ENCODE measurements at regions not wholly inside any gene's neighbourhood (a gene's known extent, or its start where the extent isn't known, plus 50 kb on each side); places are given as distances from the start of the nearest gene placed in this dataset.

- Histone ChIP-seq H3K27me3 (no peaks in the 10 kb centered on the region), H3K27ac (no peak overlapping the region), H3K4me1 (no peaks in the 10 kb centered on the region), H3K36me3 (no peaks in the 10 kb centered on the region), H3K4me3 (no peak overlapping the region), H3K9me3 (peaks cover 0 to 13% (median 0%) of the 10 kb centered on the region in 4 donors)
- WGBS, 5 donors = 69 to 84% (median 75%) methylated on average over 5 of the region's 5 CpGs
- DNase-seq = peak in 1 of 2 donors; percentile 5
- intact Hi-C loops (cut with DNase I; ENCODE audit: low total_unique reads) = no loop called here
- TF ChIP-seq EP300 (IDR thresholded peaks at IDR 0.05) (no peak), CTCF (IDR thresholded peaks at IDR 0.05) (no peak), POLR2A (IDR thresholded peaks at IDR 0.05) (no peak), POLR2AphosphoS5 (IDR thresholded peaks at IDR 0.05) (no peak)
Measured at GRCh38 chrX:10367406-10367805, 210.6 kb downstream of the CLCN4 start.

- intact Hi-C loops (cut with DNase I; ENCODE audit: low total_unique reads) = no loop called here
- WGBS, 5 donors = 66 to 90% (median 83%) methylated on average over 2 of the region's 2 CpGs
Measured at GRCh38 chrX:10370976-10371375, 214.2 kb downstream of the CLCN4 start.

GRCh38 chrX:10377427-10377826 lies 220.7 kb downstream of the CLCN4 start:
- H3K4me1 ChIP-seq = no peaks in the 10 kb centered on the region
- H3K9me3 ChIP-seq = peaks cover 0 to 19% (median 9%) of the 10 kb centered on the region in 4 donors

More at GRCh38 chrX:10370976-10371375, 214.2 kb downstream of the CLCN4 start:
- no peak overlapping the region for H3K27ac ChIP-seq
- H3K36me3 ChIP-seq = no peaks in the 10 kb centered on the region
- H3K4me3 ChIP-seq = no peak overlapping the region
- DNase-seq = no peak
- no peaks in the 10 kb centered on the region for H3K27me3 ChIP-seq
- TF ChIP-seq CTCF (IDR thresholded peaks at IDR 0.05) = no peak
- no peak for TF ChIP-seq POLR2A (IDR thresholded peaks at IDR 0.05)
- TF ChIP-seq POLR2AphosphoS5 (IDR thresholded peaks at IDR 0.05) = no peak
- no peak for TF ChIP-seq EP300 (IDR thresholded peaks at IDR 0.05)
- H3K4me1 ChIP-seq = no peaks in the 10 kb centered on the region
- H3K9me3 ChIP-seq = peaks cover 0 to 8% (median under 1%) of the 10 kb centered on the region in 4 donors

GRCh38 chrX:10379878-10380277 lies 223.1 kb downstream of the CLCN4 start:
- Histone ChIP-seq H3K9me3 (peaks cover 0 to 19% (median 9%) of the 10 kb centered on the region in 4 donors), H3K4me1 (no peaks in the 10 kb centered on the region), H3K27me3 (no peaks in the 10 kb centered on the region), H3K4me3 (no peak overlapping the region), H3K36me3 (no peaks in the 10 kb centered on the region), H3K27ac (no peak overlapping the region)
- TF ChIP-seq EP300 (IDR thresholded peaks at IDR 0.05) = no peak
- WGBS, 5 donors = 42 to 49% (median 47%) methylated on average over 3 of the region's 3 CpGs
- peak in 1 of 2 donors; percentile 16 for DNase-seq
- intact Hi-C loops (cut with DNase I; ENCODE audit: low total_unique reads) = no loop called here

More at GRCh38 chrX:10377427-10377826, 220.7 kb downstream of the CLCN4 start:
- Histone ChIP-seq H3K4me3 (no peak overlapping the region), H3K36me3 (no peaks in the 10 kb centered on the region), H3K27me3 (no peaks in the 10 kb centered on the region), H3K27ac (no peak overlapping the region)
- TF ChIP-seq CTCF (IDR thresholded peaks at IDR 0.05) = no peak
- intact Hi-C loops (cut with DNase I; ENCODE audit: low total_unique reads) = no loop called here
- no peak for DNase-seq

GRCh38 chrX:10380300-10380699 lies 223.5 kb downstream of the CLCN4 start:
- no peak for TF ChIP-seq POLR2AphosphoS5 (IDR thresholded peaks at IDR 0.05)
- TF ChIP-seq EP300 (IDR thresholded peaks at IDR 0.05) = no peak
- TF ChIP-seq CTCF (IDR thresholded peaks at IDR 0.05) = no peak
- no peak for TF ChIP-seq POLR2A (IDR thresholded peaks at IDR 0.05)
- Histone ChIP-seq H3K9me3 (peaks cover 0 to 19% (median 9%) of the 10 kb centered on the region in 4 donors), H3K4me3 (no peak overlapping the region), H3K27ac (no peak overlapping the region), H3K4me1 (no peaks in the 10 kb centered on the region), H3K27me3 (no peaks in the 10 kb centered on the region), H3K36me3 (no peaks in the 10 kb centered on the region)
- 58 to 77% (median 72%) methylated on average over 2 of the region's 2 CpGs for WGBS, 5 donors
- intact Hi-C loops (cut with DNase I; ENCODE audit: low total_unique reads) = no loop called here
- DNase-seq = no peak
